GM23338 (cell line): ENCODE measurements at regions not wholly inside any gene's neighbourhood (a gene's known extent, or its start where the extent isn't known, plus 50 kb on each side); places are given as distances from the start of the nearest gene placed in this dataset.

Source experiments
- ATAC-seq: fragments of 200-7000 bp; cut with Tn5 transposase; 3 replicates; pipeline ENCODE4 v1.9.1; 2020
- DNase-seq: peaks from one replicate; pipeline ENCODE4 v3.0.0-alpha.2; 2015; ENCODE audit warnings: low spot score
- H2AFZ ChIP-seq: fragments of 200-600 bp; sonication (generic); 2 replicates; pipeline ENCODE4 v1.8.0; 2016; ENCODE audit warnings: antibody characterized with exemption, mild to moderate bottlenecking, moderate library complexity
- H3F3A ChIP-seq: fragments of 200-600 bp; sonication (generic); replicated peaks from 2 replicates; pipeline ENCODE4 v1.8.0; 2017; ENCODE audit warnings: antibody characterized with exemption, mixed run types, low read depth
- H3K27ac ChIP-seq: fragments of 200-600 bp; sonication (generic); 2 replicates; pipeline ENCODE4 v1.6.1; 2016; ENCODE audit warnings: low read depth
- H3K27me3 ChIP-seq: fragments of 200-600 bp; sonication (generic); 2 replicates; pipeline ENCODE4 v1.8.0; 2016; ENCODE audit warnings: mild to moderate bottlenecking, mixed run types, moderate library complexity; ENCODE audit not compliant: insufficient read depth
- H3K36me3 ChIP-seq: fragments of 200-600 bp; sonication (generic); 2 replicates; pipeline ENCODE4 v1.8.0; 2016; ENCODE audit warnings: mild to moderate bottlenecking; ENCODE audit not compliant: insufficient read depth
- H3K4me1 ChIP-seq: fragments of 200-600 bp; sonication (generic); 2 replicates; pipeline ENCODE4 v1.8.0; 2016; ENCODE audit warnings: mild to moderate bottlenecking, moderate library complexity; ENCODE audit not compliant: insufficient read depth
- H3K4me2 ChIP-seq: fragments of 200-600 bp; sonication (generic); 2 replicates; pipeline ENCODE4 v1.7.1; 2017; ENCODE audit warnings: mixed run types
- H3K4me3 ChIP-seq: fragments of 200-600 bp; sonication (generic); 2 replicates; pipeline ENCODE4 v1.6.1; 2016; ENCODE audit warnings: mixed run types
- H3K79me2 ChIP-seq: fragments of 200-600 bp; sonication (generic); replicated peaks from 2 replicates; pipeline ENCODE4 v1.8.0; 2017; ENCODE audit warnings: mild to moderate bottlenecking; ENCODE audit not compliant: insufficient read depth
- H3K9me2 ChIP-seq: fragments of 200-600 bp; sonication (generic); 2 replicates; pipeline ENCODE4 v1.8.0; 2017; ENCODE audit not compliant: insufficient read depth
- H4K20me1 ChIP-seq: fragments of 200-600 bp; sonication (generic); replicated peaks from 2 replicates; pipeline ENCODE4 v1.8.0; 2017; ENCODE audit warnings: mild to moderate bottlenecking; ENCODE audit not compliant: insufficient read depth
- H3K27ac Mint-ChIP-seq: 2 replicates; pipeline ENCODE4 v1.8.0; 2020; ENCODE audit warnings: inconsistent platforms, mild to moderate bottlenecking, moderate library complexity, mixed read lengths
- H3K27me3 Mint-ChIP-seq: 3 replicates; pipeline ENCODE4 v1.8.0; 2022; ENCODE audit warnings: low read depth, mild to moderate bottlenecking, moderate library complexity, mixed read lengths, inconsistent platforms; ENCODE audit not compliant: insufficient read depth, poor library complexity
- H3K36me3 Mint-ChIP-seq: 3 replicates; pipeline ENCODE4 v1.8.0; 2021; ENCODE audit warnings: low read depth, mild to moderate bottlenecking, inconsistent platforms, moderate library complexity, mixed read lengths
- H3K4me1 Mint-ChIP-seq: 3 replicates; pipeline ENCODE4 v1.8.0; 2020; ENCODE audit warnings: mild to moderate bottlenecking, inconsistent platforms, mixed read lengths
- H3K4me3 Mint-ChIP-seq: 3 replicates; pipeline ENCODE4 v1.8.0; 2021; ENCODE audit warnings: moderate library complexity, mild to moderate bottlenecking, inconsistent platforms, mixed read lengths
- H3K9me3 Mint-ChIP-seq: 3 replicates; pipeline ENCODE4 v1.8.0; 2020; ENCODE audit warnings: moderate library complexity, mild to moderate bottlenecking, inconsistent platforms, mixed read lengths
- CREB1 ChIP-seq: fragments of 250-450 bp; sonication (Bioruptor Pico); IDR thresholded peaks from 2 replicates; pipeline ENCODE4 v1.5.0; 2020; ENCODE audit warnings: low read depth, mild to moderate bottlenecking, moderate library complexity
- EZH2phosphoT487 ChIP-seq: fragments of 200-600 bp; sonication (generic); IDR thresholded peaks from one replicate; pipeline ENCODE4 v1.8.1; 2018; ENCODE audit warnings: antibody characterized with exemption; ENCODE audit not compliant: unreplicated experiment
- JUNB ChIP-seq: IDR thresholded peaks from one replicate; pipeline ENCODE4 v1.6.1; 2016; ENCODE audit warnings: antibody characterized with exemption; ENCODE audit not compliant: unreplicated experiment
- NANOG ChIP-seq: IDR thresholded peaks from 2 replicates; pipeline ENCODE4 v1.6.1; 2016; ENCODE audit warnings: antibody characterized with exemption, borderline replicate concordance
- POLR2AphosphoS5 ChIP-seq: IDR thresholded peaks from 2 replicates; pipeline ENCODE4 v1.6.1; 2016; ENCODE audit warnings: antibody characterized with exemption, low read depth
- STAT1 ChIP-seq: IDR thresholded peaks from one replicate; pipeline ENCODE4 v1.6.1; 2016; ENCODE audit warnings: antibody characterized with exemption; ENCODE audit not compliant: unreplicated experiment
- ZNF114 ChIP-seq: fragments of 250-450 bp; sonication (Bioruptor Pico); IDR thresholded peaks from 2 replicates; pipeline ENCODE4 v1.5.0; 2020; ENCODE audit warnings: mild to moderate bottlenecking, moderate library complexity
- ZNF331 ChIP-seq: fragments of 250-450 bp; sonication (Bioruptor Pico); IDR thresholded peaks from 2 replicates; pipeline ENCODE4 v1.5.0; 2020; ENCODE audit warnings: low read depth, mild to moderate bottlenecking, moderate library complexity
- TF ChIP-seq, protein P1 (sequence below): IDR thresholded peaks from one replicate; pipeline ENCODE4 v1.6.1; 2018; ENCODE audit warnings: antibody characterized with exemption; ENCODE audit not compliant: unreplicated experiment
- TF ChIP-seq, protein P2 (sequence below), 2 experiments: fragments of 200-600 bp in 1 of 2; sonication (generic) in 1 of 2; conservative IDR thresholded peaks; 2 replicates each; pipeline versions ENCODE4 v1.5.1 to v1.6.1; 2016 to 2017; ENCODE audit warnings: antibody characterized with exemption in 2 of 2, low read depth in 2 of 2, mild to moderate bottlenecking in 2 of 2, moderate library complexity in 1 of 2
- TF ChIP-seq, protein P3 (sequence below): fragments of 250-450 bp; sonication (Bioruptor Pico); IDR thresholded peaks from 2 replicates; pipeline ENCODE4 v1.5.0; 2020; ENCODE audit warnings: mild to moderate bottlenecking, moderate library complexity

DNA sequence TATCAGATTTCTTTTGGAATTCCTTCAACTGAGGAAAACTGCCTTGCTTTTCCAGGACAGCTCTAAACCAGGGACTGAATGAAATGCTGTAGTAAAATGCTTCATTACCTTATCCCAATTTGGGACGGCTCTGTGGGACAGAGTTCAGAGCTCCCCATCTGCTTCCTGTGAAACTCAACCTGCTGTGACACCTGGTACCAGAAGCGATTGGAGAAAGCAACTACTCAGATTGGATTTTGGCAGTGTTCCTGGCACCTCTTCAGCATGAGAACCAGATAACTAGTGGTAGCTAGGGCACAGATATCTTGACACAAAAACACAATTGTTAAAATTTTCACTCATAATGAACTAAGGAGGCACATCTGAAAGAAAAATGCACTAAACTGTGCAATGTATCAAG is 539.1 kb downstream of the SI start:
- Histone ChIP-seq H3K4me2 (no peak overlapping the region), H2AFZ (peak overlapping the region; percentile 84), H3K36me3 (no peaks in the 10 kb centered on the region), H3K27me3 (no peaks in the 10 kb centered on the region), H3K79me2 (no peaks in the 10 kb centered on the region), H3K9me2 (peaks cover 8% of the 10 kb centered on the region; the same call in 1 of the 2 replicates), H3K27ac (no peak overlapping the region), H3K4me3 (no peak overlapping the region), H3K4me1 (no peaks in the 10 kb centered on the region), H4K20me1 (no peaks in the 10 kb centered on the region), H3F3A (no peaks in the 10 kb centered on the region)
- Mint-ChIP-seq H3K27me3 (peaks cover 3% of the 10 kb centered on the region), H3K4me3 (no peak overlapping the region), H3K4me1 (no peaks in the 10 kb centered on the region), H3K36me3 (no peaks in the 10 kb centered on the region), H3K27ac (no peak overlapping the region; the same call in 1 of the 2 replicates), H3K9me3 (no peaks in the 10 kb centered on the region)
- ATAC-seq (no peak), DNase-seq (no peak)
- TF ChIP-seq ZNF331 (no peak), NANOG (no peak), JUNB (no peak), ZNF114 (CRISPR knock-in tag) (no peak), CREB1 (CRISPR knock-in tag) (no peak), EZH2phosphoT487 (no peak), POLR2AphosphoS5 (no peak), STAT1 (no peak)
- TF ChIP-seq, protein P1, sequence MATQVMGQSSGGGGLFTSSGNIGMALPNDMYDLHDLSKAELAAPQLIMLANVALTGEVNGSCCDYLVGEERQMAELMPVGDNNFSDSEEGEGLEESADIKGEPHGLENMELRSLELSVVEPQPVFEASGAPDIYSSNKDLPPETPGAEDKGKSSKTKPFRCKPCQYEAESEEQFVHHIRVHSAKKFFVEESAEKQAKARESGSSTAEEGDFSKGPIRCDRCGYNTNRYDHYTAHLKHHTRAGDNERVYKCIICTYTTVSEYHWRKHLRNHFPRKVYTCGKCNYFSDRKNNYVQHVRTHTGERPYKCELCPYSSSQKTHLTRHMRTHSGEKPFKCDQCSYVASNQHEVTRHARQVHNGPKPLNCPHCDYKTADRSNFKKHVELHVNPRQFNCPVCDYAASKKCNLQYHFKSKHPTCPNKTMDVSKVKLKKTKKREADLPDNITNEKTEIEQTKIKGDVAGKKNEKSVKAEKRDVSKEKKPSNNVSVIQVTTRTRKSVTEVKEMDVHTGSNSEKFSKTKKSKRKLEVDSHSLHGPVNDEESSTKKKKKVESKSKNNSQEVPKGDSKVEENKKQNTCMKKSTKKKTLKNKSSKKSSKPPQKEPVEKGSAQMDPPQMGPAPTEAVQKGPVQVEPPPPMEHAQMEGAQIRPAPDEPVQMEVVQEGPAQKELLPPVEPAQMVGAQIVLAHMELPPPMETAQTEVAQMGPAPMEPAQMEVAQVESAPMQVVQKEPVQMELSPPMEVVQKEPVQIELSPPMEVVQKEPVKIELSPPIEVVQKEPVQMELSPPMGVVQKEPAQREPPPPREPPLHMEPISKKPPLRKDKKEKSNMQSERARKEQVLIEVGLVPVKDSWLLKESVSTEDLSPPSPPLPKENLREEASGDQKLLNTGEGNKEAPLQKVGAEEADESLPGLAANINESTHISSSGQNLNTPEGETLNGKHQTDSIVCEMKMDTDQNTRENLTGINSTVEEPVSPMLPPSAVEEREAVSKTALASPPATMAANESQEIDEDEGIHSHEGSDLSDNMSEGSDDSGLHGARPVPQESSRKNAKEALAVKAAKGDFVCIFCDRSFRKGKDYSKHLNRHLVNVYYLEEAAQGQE, result no peak
- TF ChIP-seq, protein P2, sequence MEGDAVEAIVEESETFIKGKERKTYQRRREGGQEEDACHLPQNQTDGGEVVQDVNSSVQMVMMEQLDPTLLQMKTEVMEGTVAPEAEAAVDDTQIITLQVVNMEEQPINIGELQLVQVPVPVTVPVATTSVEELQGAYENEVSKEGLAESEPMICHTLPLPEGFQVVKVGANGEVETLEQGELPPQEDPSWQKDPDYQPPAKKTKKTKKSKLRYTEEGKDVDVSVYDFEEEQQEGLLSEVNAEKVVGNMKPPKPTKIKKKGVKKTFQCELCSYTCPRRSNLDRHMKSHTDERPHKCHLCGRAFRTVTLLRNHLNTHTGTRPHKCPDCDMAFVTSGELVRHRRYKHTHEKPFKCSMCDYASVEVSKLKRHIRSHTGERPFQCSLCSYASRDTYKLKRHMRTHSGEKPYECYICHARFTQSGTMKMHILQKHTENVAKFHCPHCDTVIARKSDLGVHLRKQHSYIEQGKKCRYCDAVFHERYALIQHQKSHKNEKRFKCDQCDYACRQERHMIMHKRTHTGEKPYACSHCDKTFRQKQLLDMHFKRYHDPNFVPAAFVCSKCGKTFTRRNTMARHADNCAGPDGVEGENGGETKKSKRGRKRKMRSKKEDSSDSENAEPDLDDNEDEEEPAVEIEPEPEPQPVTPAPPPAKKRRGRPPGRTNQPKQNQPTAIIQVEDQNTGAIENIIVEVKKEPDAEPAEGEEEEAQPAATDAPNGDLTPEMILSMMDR (conservative IDR thresholded peaks at IDR 0.05; ENCODE audit: low read depth in 2 of 2), result no peak
- TF ChIP-seq, protein P3, sequence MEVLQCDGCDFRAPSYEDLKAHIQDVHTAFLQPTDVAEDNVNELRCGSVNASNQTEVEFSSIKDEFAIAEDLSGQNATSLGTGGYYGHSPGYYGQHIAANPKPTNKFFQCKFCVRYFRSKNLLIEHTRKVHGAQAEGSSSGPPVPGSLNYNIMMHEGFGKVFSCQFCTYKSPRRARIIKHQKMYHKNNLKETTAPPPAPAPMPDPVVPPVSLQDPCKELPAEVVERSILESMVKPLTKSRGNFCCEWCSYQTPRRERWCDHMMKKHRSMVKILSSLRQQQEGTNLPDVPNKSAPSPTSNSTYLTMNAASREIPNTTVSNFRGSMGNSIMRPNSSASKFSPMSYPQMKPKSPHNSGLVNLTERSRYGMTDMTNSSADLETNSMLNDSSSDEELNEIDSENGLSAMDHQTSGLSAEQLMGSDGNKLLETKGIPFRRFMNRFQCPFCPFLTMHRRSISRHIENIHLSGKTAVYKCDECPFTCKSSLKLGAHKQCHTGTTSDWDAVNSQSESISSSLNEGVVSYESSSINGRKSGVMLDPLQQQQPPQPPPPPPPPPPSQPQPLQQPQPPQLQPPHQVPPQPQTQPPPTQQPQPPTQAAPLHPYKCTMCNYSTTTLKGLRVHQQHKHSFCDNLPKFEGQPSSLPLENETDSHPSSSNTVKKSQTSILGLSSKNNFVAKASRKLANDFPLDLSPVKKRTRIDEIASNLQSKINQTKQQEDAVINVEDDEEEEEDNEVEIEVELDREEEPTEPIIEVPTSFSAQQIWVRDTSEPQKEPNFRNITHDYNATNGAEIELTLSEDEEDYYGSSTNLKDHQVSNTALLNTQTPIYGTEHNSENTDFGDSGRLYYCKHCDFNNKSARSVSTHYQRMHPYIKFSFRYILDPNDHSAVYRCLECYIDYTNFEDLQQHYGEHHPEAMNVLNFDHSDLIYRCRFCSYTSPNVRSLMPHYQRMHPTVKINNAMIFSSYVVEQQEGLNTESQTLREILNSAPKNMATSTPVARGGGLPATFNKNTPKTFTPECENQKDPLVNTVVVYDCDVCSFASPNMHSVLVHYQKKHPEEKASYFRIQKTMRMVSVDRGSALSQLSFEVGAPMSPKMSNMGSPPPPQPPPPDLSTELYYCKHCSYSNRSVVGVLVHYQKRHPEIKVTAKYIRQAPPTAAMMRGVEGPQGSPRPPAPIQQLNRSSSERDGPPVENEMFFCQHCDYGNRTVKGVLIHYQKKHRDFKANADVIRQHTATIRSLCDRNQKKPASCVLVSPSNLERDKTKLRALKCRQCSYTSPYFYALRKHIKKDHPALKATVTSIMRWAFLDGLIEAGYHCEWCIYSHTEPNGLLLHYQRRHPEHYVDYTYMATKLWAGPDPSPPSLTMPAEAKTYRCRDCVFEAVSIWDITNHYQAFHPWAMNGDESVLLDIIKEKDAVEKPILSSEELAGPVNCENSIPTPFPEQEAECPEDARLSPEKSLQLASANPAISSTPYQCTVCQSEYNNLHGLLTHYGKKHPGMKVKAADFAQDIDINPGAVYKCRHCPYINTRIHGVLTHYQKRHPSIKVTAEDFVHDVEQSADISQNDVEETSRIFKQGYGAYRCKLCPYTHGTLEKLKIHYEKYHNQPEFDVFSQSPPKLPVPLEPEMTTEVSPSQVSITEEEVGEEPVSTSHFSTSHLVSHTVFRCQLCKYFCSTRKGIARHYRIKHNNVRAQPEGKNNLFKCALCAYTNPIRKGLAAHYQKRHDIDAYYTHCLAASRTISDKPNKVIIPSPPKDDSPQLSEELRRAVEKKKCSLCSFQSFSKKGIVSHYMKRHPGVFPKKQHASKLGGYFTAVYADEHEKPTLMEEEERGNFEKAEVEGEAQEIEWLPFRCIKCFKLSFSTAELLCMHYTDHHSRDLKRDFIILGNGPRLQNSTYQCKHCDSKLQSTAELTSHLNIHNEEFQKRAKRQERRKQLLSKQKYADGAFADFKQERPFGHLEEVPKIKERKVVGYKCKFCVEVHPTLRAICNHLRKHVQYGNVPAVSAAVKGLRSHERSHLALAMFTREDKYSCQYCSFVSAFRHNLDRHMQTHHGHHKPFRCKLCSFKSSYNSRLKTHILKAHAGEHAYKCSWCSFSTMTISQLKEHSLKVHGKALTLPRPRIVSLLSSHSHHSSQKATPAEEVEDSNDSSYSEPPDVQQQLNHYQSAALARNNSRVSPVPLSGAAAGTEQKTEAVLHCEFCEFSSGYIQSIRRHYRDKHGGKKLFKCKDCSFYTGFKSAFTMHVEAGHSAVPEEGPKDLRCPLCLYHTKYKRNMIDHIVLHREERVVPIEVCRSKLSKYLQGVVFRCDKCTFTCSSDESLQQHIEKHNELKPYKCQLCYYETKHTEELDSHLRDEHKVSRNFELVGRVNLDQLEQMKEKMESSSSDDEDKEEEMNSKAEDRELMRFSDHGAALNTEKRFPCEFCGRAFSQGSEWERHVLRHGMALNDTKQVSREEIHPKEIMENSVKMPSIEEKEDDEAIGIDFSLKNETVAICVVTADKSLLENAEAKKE, result no peak
